ENCODE measurements at regions not wholly inside any gene's neighbourhood (a gene's known extent, or its start where the extent isn't known, plus 50 kb on each side); places are given as distances from the start of the nearest gene placed in this dataset.
"Not testable (repeated sequence)": the region's sequence is repeated elsewhere in the genome, so short reads cannot be mapped to it uniquely, and the experiment has no call there.

GRCh38 chr1:101479945-101480344 lies 243.1 kb downstream of the S1PR1 start:
- no peak for DNase-seq (ENCODE audit: low spot score)

- no peak for DNase-seq (ENCODE audit: low spot score)
These were observed 245.5 kb downstream of the S1PR1 start for GRCh38 chr1:101482306-101482705.

- no peak for DNase-seq (ENCODE audit: low spot score)
These were observed 247.3 kb downstream of the S1PR1 start for GRCh38 chr1:101483982-101484688.

GRCh38 chr1:101484689-101485338 lies 248.0 kb downstream of the S1PR1 start:
- no peak for DNase-seq (ENCODE audit: low spot score)

- DNase-seq (ENCODE audit: low spot score), result no peak
These were observed 248.9 kb downstream of the S1PR1 start for GRCh38 chr1:101485712-101486111.

- not testable (repeated sequence) for DNase-seq (ENCODE audit: low spot score)
These were observed 255.3 kb downstream of the S1PR1 start for GRCh38 chr1:101492144-101492543.

GRCh38 chr1:101493920-101494319 lies 257.1 kb downstream of the S1PR1 start:
- DNase-seq (ENCODE audit: low spot score), result not testable (repeated sequence)

GRCh38 chr1:101496109-101496508 lies 259.3 kb downstream of the S1PR1 start:
- DNase-seq (ENCODE audit: low spot score), result no peak

GRCh38 chr1:101497881-101498559 lies 261.2 kb downstream of the S1PR1 start:
- DNase-seq (ENCODE audit: low spot score), result no peak

- not testable (repeated sequence) for DNase-seq (ENCODE audit: low spot score)
These were observed 267.3 kb downstream of the S1PR1 start for GRCh38 chr1:101504106-101504505.

GRCh38 chr1:101505240-101505639 lies 268.4 kb downstream of the S1PR1 start:
- not testable (repeated sequence) for DNase-seq (ENCODE audit: low spot score)

GRCh38 chr1:101506541-101507164 lies 269.8 kb downstream of the S1PR1 start:
- peak; percentile 58 for DNase-seq (ENCODE audit: low spot score)

GRCh38 chr1:101507547-101507971 lies 270.7 kb downstream of the S1PR1 start:
- DNase-seq (ENCODE audit: low spot score), result no peak

GRCh38 chr1:101508913-101509312 lies 272.1 kb downstream of the S1PR1 start:
- no peak for DNase-seq (ENCODE audit: low spot score)

- DNase-seq (ENCODE audit: low spot score), result peak; percentile 49
These were observed 272.6 kb downstream of the S1PR1 start for GRCh38 chr1:101509370-101509769.

- no peak for DNase-seq (ENCODE audit: low spot score)
These were observed 274.5 kb downstream of the S1PR1 start for GRCh38 chr1:101511202-101511891.

GRCh38 chr1:101520302-101520701 lies 283.5 kb downstream of the S1PR1 start:
- peak; percentile 44 for DNase-seq (ENCODE audit: low spot score)

GRCh38 chr1:101522486-101522885 lies 285.7 kb downstream of the S1PR1 start:
- DNase-seq (ENCODE audit: low spot score), result no peak

GRCh38 chr1:101526813-101527212 lies 290.0 kb downstream of the S1PR1 start:
- DNase-seq (ENCODE audit: low spot score), result no peak

- no peak for DNase-seq (ENCODE audit: low spot score)
These were observed 295.6 kb downstream of the S1PR1 start for GRCh38 chr1:101532377-101532776.

- no peak for DNase-seq (ENCODE audit: low spot score)
These were observed 303.3 kb downstream of the S1PR1 start for GRCh38 chr1:101540161-101540560.

- no peak for DNase-seq (ENCODE audit: low spot score)
These were observed 310.1 kb downstream of the S1PR1 start for GRCh38 chr1:101546885-101547284.

Data from Ammon's horn (tissue), 1 donor.